ENCODE measurements at regions not wholly inside any gene's neighbourhood (a gene's known extent, or its start where the extent isn't known, plus 50 kb on each side); places are given as distances from the start of the nearest gene placed in this dataset.

GRCh38 chr9:120256146-120256545, 323.8 kb downstream of the CDK5RAP2 start:
- no peak overlapping the region for H3K27ac ChIP-seq (ENCODE audit: low read depth in 1 of 2, low read length in 1 of 2)
- H3K36me3 ChIP-seq (ENCODE audit: control insufficient read depth in 2 of 2, insufficient read depth in 2 of 2, low read length in 1 of 2), result no peaks in the 10 kb centered on the region
- no peak overlapping the region for H3K4me3 ChIP-seq (ENCODE audit: low read length in 2 of 2)
- H3K27me3 ChIP-seq (ENCODE audit: control insufficient read depth in 2 of 2, insufficient read depth in 1 of 2, low read length in 1 of 2), result no peaks in the 10 kb centered on the region
- H3K9me3 ChIP-seq (ENCODE audit: control insufficient read depth in 2 of 2, insufficient read depth in 1 of 2, low read length in 1 of 2), result no peaks in the 10 kb centered on the region
- H3K4me1 ChIP-seq (ENCODE audit: control insufficient read depth in 2 of 2, insufficient read depth in 2 of 2, low read length in 2 of 2), result no peaks in the 10 kb centered on the region
- no peak for DNase-seq (ENCODE audit: low read depth in 6 of 9, low spot score in 9 of 9)

- H3K9me3 ChIP-seq (ENCODE audit: control insufficient read depth in 2 of 2, insufficient read depth in 1 of 2, low read length in 1 of 2), result no peaks in the 10 kb centered on the region
- DNase-seq (ENCODE audit: low read depth in 6 of 9, low spot score in 9 of 9), result no peak
- 46% methylated on average over 2 of the region's 2 CpGs for WGBS
- H3K36me3 ChIP-seq (ENCODE audit: control insufficient read depth in 2 of 2, insufficient read depth in 2 of 2, low read length in 1 of 2), result no peaks in the 10 kb centered on the region
- H3K27ac ChIP-seq (ENCODE audit: low read depth in 1 of 2, low read length in 1 of 2), result no peak overlapping the region
- no peaks in the 10 kb centered on the region for H3K4me1 ChIP-seq (ENCODE audit: control insufficient read depth in 2 of 2, insufficient read depth in 2 of 2, low read length in 2 of 2)
- no peak overlapping the region for H3K4me3 ChIP-seq (ENCODE audit: low read length in 2 of 2)
- no peaks in the 10 kb centered on the region for H3K27me3 ChIP-seq (ENCODE audit: control insufficient read depth in 2 of 2, insufficient read depth in 1 of 2, low read length in 1 of 2)
Observed at GRCh38 chr9:120252248-120252647, 327.7 kb downstream of the CDK5RAP2 start.

GRCh38 chr9:120242116-120242811, 337.7 kb downstream of the CDK5RAP2 start:
- Histone ChIP-seq H3K27ac (ENCODE audit: low read depth in 1 of 2, low read length in 1 of 2) (no peak overlapping the region), H3K4me1 (ENCODE audit: control insufficient read depth in 2 of 2, insufficient read depth in 2 of 2, low read length in 2 of 2) (no peaks in the 10 kb centered on the region), H3K27me3 (ENCODE audit: control insufficient read depth in 2 of 2, insufficient read depth in 1 of 2, low read length in 1 of 2) (no peaks in the 10 kb centered on the region), H3K4me3 (ENCODE audit: low read length in 2 of 2) (no peak overlapping the region), H3K36me3 (ENCODE audit: control insufficient read depth in 2 of 2, insufficient read depth in 2 of 2, low read length in 1 of 2) (no peaks in the 10 kb centered on the region), H3K9me3 (ENCODE audit: control insufficient read depth in 2 of 2, insufficient read depth in 1 of 2, low read length in 1 of 2) (no peaks in the 10 kb centered on the region)
- DNase-seq (ENCODE audit: low read depth in 6 of 9, low spot score in 9 of 9), result no peak
- 91% methylated on average over 21 of the region's 21 CpGs for WGBS

- Histone ChIP-seq H3K4me3 (ENCODE audit: low read length in 2 of 2) (no peak overlapping the region), H3K36me3 (ENCODE audit: control insufficient read depth in 2 of 2, insufficient read depth in 2 of 2, low read length in 1 of 2) (no peaks in the 10 kb centered on the region), H3K4me1 (ENCODE audit: control insufficient read depth in 2 of 2, insufficient read depth in 2 of 2, low read length in 2 of 2) (no peaks in the 10 kb centered on the region), H3K9me3 (ENCODE audit: control insufficient read depth in 2 of 2, insufficient read depth in 1 of 2, low read length in 1 of 2) (no peaks in the 10 kb centered on the region), H3K27me3 (ENCODE audit: control insufficient read depth in 2 of 2, insufficient read depth in 1 of 2, low read length in 1 of 2) (no peaks in the 10 kb centered on the region), H3K27ac (ENCODE audit: low read depth in 1 of 2, low read length in 1 of 2) (no peak overlapping the region)
- no peak for DNase-seq (ENCODE audit: low read depth in 6 of 9, low spot score in 9 of 9)
- 96% methylated on average over 1 of the region's 1 CpG for WGBS
Observed at GRCh38 chr9:120236596-120236995, 343.4 kb downstream of the CDK5RAP2 start.

- Histone ChIP-seq H3K27me3 (ENCODE audit: control insufficient read depth in 2 of 2, insufficient read depth in 1 of 2, low read length in 1 of 2) (no peaks in the 10 kb centered on the region), H3K4me3 (ENCODE audit: low read length in 2 of 2) (no peak overlapping the region)
- WGBS, result 68% methylated on average over 2 of the region's 2 CpGs
Observed at GRCh38 chr9:120235081-120235480, 344.9 kb downstream of the CDK5RAP2 start.

GRCh38 chr9:120230227-120230626, 349.7 kb downstream of the CDK5RAP2 start:
- WGBS, result 83% methylated on average over 2 of the region's 2 CpGs
- H3K9me3 ChIP-seq (ENCODE audit: control insufficient read depth in 2 of 2, insufficient read depth in 1 of 2, low read length in 1 of 2), result no peaks in the 10 kb centered on the region

More at GRCh38 chr9:120235081-120235480, 344.9 kb downstream of the CDK5RAP2 start:
- H3K27ac ChIP-seq (ENCODE audit: low read depth in 1 of 2, low read length in 1 of 2), result no peak overlapping the region
- no peaks in the 10 kb centered on the region for H3K9me3 ChIP-seq (ENCODE audit: control insufficient read depth in 2 of 2, insufficient read depth in 1 of 2, low read length in 1 of 2)
- H3K36me3 ChIP-seq (ENCODE audit: control insufficient read depth in 2 of 2, insufficient read depth in 2 of 2, low read length in 1 of 2), result no peaks in the 10 kb centered on the region
- H3K4me1 ChIP-seq (ENCODE audit: control insufficient read depth in 2 of 2, insufficient read depth in 2 of 2, low read length in 2 of 2), result no peaks in the 10 kb centered on the region
- no peak for DNase-seq (ENCODE audit: low read depth in 6 of 9, low spot score in 9 of 9)

GRCh38 chr9:120221844-120222243, 358.1 kb downstream of the CDK5RAP2 start:
- Histone ChIP-seq H3K27ac (ENCODE audit: low read depth in 1 of 2, low read length in 1 of 2) (no peak overlapping the region), H3K27me3 (ENCODE audit: control insufficient read depth in 2 of 2, insufficient read depth in 1 of 2, low read length in 1 of 2) (no peaks in the 10 kb centered on the region), H3K4me3 (ENCODE audit: low read length in 2 of 2) (no peak overlapping the region), H3K4me1 (ENCODE audit: control insufficient read depth in 2 of 2, insufficient read depth in 2 of 2, low read length in 2 of 2) (no peaks in the 10 kb centered on the region), H3K9me3 (ENCODE audit: control insufficient read depth in 2 of 2, insufficient read depth in 1 of 2, low read length in 1 of 2) (no peaks in the 10 kb centered on the region), H3K36me3 (ENCODE audit: control insufficient read depth in 2 of 2, insufficient read depth in 2 of 2, low read length in 1 of 2) (no peaks in the 10 kb centered on the region)
- no peak for DNase-seq (ENCODE audit: low read depth in 6 of 9, low spot score in 9 of 9)
- 49% methylated on average over 3 of the region's 3 CpGs for WGBS

More at GRCh38 chr9:120230227-120230626, 349.7 kb downstream of the CDK5RAP2 start:
- DNase-seq (ENCODE audit: low read depth in 6 of 9, low spot score in 9 of 9), result no peak
- no peaks in the 10 kb centered on the region for H3K4me1 ChIP-seq (ENCODE audit: control insufficient read depth in 2 of 2, insufficient read depth in 2 of 2, low read length in 2 of 2)
- H3K27me3 ChIP-seq (ENCODE audit: control insufficient read depth in 2 of 2, insufficient read depth in 1 of 2, low read length in 1 of 2), result no peaks in the 10 kb centered on the region
- H3K4me3 ChIP-seq (ENCODE audit: low read length in 2 of 2), result no peak overlapping the region
- H3K36me3 ChIP-seq (ENCODE audit: control insufficient read depth in 2 of 2, insufficient read depth in 2 of 2, low read length in 1 of 2), result no peaks in the 10 kb centered on the region
- H3K27ac ChIP-seq (ENCODE audit: low read depth in 1 of 2, low read length in 1 of 2), result no peak overlapping the region

- no peak for DNase-seq (ENCODE audit: low read depth in 6 of 9, low spot score in 9 of 9)
- WGBS, result 88% methylated on average over 11 of the region's 11 CpGs
Observed at GRCh38 chr9:120214332-120214731, 365.6 kb downstream of the CDK5RAP2 start.

GRCh38 chr9:120212853-120213200, 367.1 kb downstream of the CDK5RAP2 start:
- Histone ChIP-seq H3K27me3 (ENCODE audit: control insufficient read depth in 2 of 2, insufficient read depth in 1 of 2, low read length in 1 of 2) (no peaks in the 10 kb centered on the region), H3K4me1 (ENCODE audit: control insufficient read depth in 2 of 2, insufficient read depth in 2 of 2, low read length in 2 of 2) (no peaks in the 10 kb centered on the region), H3K4me3 (ENCODE audit: low read length in 2 of 2) (no peak overlapping the region), H3K27ac (ENCODE audit: low read depth in 1 of 2, low read length in 1 of 2) (no peak overlapping the region), H3K36me3 (ENCODE audit: control insufficient read depth in 2 of 2, insufficient read depth in 2 of 2, low read length in 1 of 2) (no peaks in the 10 kb centered on the region), H3K9me3 (ENCODE audit: control insufficient read depth in 2 of 2, insufficient read depth in 1 of 2, low read length in 1 of 2) (no peaks in the 10 kb centered on the region)
- no peak for DNase-seq (ENCODE audit: low read depth in 6 of 9, low spot score in 9 of 9)
- 66% methylated on average over 5 of the region's 5 CpGs for whole genome bisulfite sequencing

More at GRCh38 chr9:120214332-120214731, 365.6 kb downstream of the CDK5RAP2 start:
- no peak overlapping the region for H3K27ac ChIP-seq (ENCODE audit: low read depth in 1 of 2, low read length in 1 of 2)
- H3K9me3 ChIP-seq (ENCODE audit: control insufficient read depth in 2 of 2, insufficient read depth in 1 of 2, low read length in 1 of 2), result no peaks in the 10 kb centered on the region
- H3K27me3 ChIP-seq (ENCODE audit: control insufficient read depth in 2 of 2, insufficient read depth in 1 of 2, low read length in 1 of 2), result no peaks in the 10 kb centered on the region
- no peak overlapping the region for H3K4me3 ChIP-seq (ENCODE audit: low read length in 2 of 2)
- H3K36me3 ChIP-seq (ENCODE audit: control insufficient read depth in 2 of 2, insufficient read depth in 2 of 2, low read length in 1 of 2), result no peaks in the 10 kb centered on the region
- no peaks in the 10 kb centered on the region for H3K4me1 ChIP-seq (ENCODE audit: control insufficient read depth in 2 of 2, insufficient read depth in 2 of 2, low read length in 2 of 2)

Measured in thymus (tissue), 11 donors.